ENCODE measurements at regions not wholly inside any gene's neighbourhood (a gene's known extent, or its start where the extent isn't known, plus 50 kb on each side); places are given as distances from the start of the nearest gene placed in this dataset.

DNA sequence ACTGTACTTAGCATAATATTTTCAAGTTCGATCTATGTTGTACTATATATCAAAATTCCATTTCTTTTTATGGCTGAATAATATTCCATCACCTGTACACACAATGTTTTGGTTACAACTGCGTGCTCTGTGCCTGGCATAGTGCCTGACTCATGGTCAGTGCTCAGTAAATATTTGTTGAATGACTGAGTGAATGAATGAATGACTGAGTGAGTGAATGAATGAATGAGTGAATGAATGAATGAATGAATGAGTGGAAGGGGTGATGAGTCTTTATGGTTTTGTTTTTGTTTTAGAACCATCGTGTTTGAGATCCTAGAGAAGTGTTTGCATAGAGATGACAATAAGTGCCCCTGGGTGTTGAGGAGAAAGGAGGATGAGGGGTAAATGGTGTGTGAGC is 155.3 kb downstream of the MRM1 start:
- DNase-seq (ENCODE audit: low read depth) = no peak

DNA sequence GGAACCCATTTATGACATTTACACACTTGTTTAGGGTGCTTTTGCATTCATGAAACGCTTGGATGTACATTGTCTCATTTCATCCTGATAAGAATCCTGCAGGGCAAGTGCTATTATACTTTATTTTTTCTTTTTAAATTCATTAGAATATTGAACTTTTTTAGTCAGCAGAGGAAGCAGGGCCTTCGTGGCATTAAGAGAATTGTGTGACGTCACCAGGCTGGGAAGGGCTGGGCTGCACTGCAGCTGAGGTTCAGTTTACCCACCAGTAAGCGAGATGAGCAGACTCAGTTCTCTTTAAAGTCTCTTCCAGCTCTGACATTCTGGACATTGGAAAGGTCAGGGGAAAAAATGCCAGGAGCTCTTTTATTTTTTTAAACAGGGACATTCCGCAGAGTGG is 159.0 kb downstream of the MRM1 start:
- no peak for DNase-seq (ENCODE audit: low read depth)

DNA sequence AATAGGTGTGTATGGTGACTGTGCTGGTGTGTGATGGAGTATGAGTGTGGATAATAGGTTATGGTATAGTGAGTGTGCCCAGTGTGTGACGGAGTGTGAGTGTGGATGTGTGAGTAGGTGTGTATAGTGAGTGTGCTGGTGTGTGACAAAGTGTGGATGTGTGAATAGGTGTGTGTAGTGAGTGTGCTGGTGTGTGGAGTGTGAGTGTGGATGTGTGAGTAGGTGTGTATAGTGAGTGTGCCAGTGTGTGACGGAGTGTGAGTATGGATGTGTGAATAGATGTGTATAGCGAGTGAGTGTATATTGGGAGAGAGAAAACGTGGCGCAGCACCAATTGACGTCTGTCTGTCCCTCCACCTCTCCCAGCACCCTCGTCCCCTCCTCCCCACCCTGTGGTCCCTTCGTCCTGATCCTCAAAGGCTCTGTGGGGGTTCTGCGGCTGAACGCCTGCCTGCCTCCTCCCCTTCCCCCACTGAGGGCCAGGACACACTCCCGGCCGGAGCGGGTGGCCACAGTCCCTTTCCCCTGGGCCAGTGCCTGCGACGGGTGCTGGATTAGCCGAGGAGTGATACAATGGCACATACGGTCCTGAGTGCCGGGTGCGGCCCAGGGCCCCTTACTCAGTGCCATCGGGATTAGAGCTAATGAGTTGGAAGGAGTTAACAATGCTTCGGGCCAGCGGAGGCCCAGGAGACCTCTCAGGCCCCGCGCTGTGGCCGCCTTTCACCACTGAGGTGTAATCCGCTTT is 160.0 kb downstream of the MRM1 start:
- no peak for DNase-seq (ENCODE audit: low read depth)

DNA sequence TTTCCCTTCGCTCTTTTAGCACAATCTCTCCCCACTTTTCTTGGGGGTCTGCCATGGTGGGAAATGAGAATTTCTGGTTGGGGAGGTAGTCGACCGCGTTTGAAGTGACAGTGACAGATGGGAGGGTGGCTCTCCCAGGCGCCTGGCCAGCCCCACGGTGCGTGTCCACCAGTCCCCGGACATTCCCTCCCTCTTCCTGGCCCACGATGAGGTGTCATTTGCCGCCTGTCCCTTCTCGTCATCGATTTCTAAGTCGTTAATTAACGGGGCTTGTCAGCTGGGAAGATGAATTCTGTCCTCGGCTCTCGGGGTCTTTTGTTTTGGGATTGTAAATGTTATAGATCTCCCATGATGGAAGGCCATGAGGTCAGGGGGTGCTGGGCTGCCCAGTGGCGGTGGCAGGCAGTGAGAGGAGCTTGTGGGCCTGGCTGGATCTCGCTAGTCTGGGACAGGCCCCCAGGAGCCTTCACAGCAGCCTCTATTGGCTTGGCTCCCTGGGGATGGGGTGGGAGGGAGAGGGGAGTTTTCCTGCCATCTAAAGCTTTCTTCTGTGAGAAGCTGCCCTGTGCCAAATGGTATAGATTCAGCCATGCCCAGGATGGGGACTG is 164.2 kb downstream of the MRM1 start:
- DNase-seq (ENCODE audit: low read depth) = no peak

DNA sequence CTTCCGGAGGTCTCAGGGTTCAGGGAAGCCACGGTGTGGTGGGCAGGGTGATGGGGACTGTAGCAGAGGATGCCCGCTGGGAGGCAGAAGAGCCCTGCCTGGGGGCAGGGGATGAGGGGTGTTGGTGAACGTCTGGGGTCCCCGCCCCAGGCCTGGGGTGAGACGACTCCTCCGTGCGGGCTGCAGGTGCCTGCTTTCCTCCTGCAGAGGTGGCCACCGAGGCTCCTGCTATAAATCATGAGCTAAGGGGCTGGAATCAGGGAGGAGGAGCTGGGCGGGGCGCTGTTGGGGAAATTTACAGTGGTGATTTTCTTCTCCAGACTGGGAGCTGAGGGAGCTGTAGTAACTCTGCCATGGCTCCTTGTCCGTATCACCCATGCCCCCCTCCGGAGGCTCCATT is 167.0 kb downstream of the MRM1 start:
- DNase-seq (ENCODE audit: low read depth) = no peak

DNA sequence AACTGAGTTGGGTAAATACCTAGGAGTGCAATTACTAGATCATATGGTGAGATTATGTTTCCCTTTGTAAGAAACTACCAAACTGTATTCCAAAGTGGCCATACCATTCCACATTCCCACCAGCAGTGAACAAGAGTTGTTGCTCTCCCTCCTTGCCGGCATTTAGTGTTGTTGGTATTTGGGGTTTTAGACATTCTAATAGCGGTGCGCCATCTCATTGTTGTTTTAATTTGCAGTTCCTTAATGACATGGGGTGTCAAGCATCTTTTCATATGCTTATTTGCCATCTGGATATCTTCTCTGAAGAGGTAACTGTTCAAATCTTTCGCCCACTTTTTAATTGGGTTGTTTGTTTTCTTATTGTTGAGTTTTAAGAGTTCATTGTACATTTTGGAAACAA is 164.2 kb upstream of the LHX1 start:
- DNase-seq (ENCODE audit: low read depth) = no peak

DNA sequence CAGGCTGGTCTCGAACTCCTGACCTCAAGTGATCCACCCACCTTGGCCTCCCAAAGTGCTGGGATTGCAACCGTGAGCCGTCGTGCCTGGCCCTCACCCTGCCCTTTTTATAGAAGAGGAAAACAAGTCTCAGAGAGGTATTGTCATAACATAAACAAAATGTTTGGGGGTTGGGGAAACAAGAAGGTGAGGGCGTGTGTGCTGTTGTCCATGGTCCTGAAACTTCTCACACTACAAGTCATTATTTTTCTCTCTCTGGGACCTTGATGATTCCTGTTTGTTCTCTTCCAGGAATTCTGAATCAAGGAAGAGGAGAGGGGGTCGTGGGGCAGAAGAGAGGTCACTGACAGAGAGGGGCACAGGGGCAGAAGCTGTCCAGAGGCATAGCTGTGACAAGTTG is 160.2 kb upstream of the LHX1 start:
- no peak for DNase-seq (ENCODE audit: low read depth)

DNA sequence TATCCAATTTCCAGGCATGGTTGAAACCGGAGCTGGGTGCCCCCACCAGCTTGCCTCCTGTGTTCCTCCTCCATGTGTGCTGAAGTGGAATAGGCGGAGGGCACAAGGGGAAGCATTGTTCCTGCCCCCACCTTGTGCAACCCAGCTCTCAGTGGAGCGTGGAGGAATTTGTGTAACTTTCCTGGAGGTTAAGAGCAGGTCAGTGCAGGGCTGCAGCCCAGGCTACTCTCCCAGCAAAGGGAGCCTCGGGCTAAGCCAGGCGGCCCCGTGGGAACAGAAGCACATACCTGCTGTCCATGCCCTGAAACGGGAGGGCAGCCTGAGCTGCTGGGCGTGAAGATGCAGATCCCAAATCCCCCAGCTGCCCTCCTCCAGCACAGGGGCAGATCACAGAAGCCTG is 158.8 kb upstream of the LHX1 start:
- DNase-seq (ENCODE audit: low read depth) = no peak

DNA sequence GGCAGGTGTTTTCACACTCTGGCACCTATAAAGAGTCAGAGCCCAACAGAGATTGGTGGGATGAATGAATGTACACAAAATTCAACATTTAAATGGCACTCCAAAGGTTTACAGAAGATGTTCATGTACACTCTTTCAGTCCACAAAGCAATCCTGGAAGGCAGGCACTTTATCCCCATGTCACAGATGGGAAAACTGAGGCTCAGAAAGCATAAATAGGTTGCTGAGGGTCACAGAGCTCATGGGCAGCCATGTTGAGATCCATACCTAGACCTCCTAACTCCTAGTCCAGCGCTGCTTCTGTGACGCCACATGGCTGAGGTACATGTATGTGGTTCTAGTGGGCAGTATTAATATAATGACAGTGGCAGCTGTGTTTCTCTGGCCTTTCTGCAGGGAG is 157.7 kb upstream of the LHX1 start:
- DNase-seq (ENCODE audit: low read depth) = no peak

DNA sequence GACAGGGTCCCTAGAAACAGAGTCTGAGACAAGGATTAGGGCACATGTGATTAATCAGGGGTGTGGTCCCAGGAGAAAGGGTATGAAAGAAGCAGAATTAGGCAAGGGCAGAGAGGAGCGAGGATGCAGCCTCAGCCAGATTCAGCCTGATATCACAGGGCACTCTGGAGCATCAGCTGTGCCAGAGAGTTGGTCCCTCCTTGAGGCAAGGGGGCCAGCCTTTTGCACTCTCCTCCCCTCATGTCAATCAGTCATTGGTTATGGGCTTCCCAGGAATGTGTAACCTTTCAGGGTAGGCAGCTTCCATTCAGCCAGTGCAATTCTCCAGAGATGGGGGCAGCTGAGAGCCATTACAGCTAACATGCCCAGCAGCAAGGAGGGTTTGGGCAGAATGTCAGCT is 152.6 kb upstream of the LHX1 start:
- no peak for DNase-seq (ENCODE audit: low read depth)

DNA sequence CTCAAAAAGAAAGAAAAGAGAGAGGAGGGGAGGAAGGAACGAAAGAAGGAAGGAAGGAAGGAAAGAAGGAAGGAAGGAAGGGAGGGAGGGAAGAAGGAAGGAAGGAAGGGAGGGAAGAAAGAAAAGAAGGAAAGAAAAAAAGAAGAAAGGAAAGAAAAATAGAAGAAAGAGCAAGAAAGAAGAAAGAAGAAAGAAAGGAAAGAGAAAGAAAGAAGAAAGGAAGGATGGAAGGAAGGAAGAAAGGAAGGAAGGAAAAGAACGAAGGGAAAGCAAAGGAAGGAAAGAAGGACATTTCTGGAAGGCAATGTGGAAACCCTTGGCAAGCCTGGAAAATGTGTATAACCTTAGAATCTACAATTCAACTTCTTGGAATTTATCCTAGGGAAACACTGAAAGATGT is 150.4 kb upstream of the LHX1 start:
- no peak for DNase-seq (ENCODE audit: low read depth)

DNA sequence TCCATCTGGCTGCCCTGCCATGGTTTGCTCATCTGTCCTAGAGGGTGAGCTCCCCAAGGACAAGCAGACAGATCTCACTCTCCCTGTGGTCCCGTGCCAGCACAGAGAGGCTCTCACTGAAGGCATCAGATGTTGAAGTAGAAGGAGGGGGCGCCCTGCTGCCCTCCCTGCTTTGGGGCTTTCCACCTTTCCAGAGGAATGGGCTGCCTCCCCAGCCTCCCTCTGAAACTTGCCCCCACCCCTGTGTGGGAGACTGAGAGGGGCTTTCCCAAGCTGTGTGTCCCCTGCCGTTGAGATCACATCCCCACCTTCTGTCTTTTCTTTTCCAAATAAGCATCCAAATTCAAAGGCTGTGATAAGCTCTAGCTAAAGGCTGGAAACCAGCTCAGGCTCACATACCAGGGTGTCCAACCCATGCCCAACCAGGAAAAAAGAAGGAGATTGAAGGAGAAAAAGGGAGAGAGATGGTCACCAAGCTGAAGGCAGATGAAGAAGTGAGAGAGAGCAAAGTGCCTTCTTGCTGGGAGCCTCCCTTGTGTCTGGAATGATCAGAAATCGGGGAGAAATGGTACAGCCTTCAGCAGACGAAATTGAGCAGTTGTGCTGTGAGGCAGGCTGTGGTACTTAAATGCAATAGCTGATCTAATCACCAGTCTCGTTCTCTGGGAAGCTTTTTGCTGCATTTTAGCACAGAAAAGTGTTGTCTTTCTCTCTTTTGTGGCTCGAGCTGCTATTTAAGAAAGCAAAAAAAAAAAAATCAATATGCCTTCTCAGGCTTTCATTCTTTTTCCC is 145.9 kb upstream of the LHX1 start:
- DNase-seq (ENCODE audit: low read depth) = no peak

DNA sequence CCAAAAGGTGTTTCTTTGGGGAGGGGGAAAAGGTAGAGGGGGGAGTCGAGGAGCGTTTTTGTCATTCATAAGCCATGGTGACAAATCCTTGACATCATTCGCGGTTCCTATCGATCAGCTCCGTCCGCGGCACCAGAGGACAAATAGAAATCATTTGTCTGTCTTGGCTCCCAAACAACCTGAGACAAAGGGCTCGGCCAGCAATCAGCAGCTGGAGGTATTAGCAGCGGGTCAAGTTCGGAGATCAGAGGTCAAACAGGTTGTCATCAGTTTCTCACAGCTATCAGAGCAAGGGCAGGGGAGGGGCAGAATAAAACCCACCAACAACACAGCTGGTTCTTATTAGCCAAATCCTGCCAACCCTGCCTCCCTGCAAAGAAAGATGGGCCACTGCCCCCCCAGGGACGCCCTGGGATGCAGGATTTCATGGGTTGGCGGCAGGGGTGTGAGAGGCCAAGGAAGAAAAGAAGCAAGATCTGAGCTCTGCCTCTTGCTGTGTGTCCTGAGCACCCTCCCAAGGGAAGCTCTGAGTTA is 145.3 kb upstream of the LHX1 start:
- no peak for DNase-seq (ENCODE audit: low read depth)

DNA sequence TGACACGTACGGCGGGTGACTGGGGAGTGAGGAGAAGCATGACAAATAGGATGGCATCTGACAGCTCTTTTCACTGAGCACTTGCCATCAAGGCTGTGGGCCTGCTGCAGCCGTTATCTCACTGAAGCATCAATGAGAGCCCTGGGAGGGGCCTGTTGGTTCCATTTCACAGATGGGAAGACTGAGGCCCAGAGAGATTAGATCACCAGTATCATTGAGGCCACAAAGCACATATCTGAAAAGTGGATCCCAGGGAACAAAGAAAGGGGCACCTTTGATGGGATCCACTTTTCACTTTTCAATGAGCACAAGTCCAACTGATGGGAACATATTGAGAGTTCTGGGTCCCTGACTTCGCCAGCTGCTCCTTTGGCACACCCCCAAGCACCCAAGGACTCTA is 144.4 kb upstream of the LHX1 start:
- DNase-seq (ENCODE audit: low read depth) = no peak

DNA sequence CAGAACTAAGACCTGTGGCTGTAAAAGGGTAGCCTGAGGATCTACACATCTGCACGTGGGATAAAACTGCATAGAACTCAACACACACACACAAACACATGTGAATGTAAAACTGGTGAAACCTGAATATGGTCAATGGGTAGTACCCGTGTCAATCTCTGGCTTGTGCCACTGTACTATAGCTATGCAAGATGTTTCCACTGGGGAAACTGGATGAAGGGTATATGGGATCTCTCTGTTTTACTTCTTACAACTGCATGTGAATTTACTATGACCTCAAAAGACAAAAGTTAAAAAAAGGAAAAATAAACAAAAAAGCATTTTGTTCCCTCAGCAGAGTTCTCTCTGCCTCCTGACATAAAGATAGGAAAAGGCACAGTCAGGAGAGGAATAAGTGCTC is 143.3 kb upstream of the LHX1 start:
- no peak for DNase-seq (ENCODE audit: low read depth)

DNA sequence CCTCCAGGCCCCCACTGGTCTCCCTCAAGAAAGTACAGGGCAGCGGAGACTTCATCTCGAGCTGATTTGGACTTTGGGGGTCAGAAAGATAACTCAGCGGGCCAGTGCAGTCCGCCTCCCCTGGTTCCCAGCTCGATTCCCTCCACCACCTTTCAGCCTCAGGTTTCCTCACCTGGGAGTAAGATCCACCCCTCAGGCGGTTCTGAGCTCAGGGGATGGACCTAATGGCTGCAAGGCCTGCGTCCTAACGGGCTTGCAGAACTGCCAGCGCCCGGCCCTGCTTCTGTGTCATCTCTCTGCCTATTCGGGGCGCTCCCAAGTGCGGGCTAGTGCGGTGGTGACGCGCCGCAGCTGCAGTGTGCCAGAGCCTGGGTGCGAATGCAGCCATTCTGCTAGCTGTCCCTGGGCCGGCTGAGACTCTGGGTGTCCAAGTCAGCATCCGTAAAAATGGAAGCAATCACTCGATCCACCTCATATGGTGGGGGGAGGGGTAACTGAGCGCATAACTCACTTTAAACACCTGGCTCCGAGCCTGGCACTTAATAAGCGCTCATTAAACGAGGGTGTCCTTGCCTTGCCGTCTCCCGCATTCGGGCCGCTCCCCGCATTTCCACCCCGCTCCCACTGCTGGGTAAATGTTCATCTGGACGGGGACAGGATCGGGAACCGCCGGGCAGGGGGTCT is 129.6 kb upstream of the LHX1 start:
- no peak for DNase-seq (ENCODE audit: low read depth)

DNA sequence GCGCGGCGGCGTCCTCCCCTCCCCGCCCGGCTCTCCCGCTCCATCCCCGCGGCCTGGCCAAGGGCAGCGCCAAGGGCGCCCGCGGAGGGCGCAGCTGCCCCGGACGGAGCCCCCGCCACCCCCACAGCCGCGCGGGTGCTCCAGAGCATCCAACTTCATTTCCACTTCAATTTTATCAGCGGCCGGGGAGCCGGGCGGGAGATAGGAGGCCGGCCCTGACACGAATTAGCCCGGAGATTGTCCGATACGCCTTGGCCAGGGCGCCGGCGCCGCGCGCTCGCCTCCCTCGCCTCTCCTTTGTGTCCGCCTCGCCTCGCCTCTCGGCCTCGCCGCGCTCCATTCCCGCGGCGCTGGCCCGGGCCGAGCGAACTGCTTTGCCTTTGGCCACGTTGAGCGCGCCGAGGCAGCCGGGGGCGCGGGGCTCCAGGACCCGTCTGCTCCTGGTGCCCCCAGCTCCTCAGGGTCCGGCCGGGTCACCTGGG is 129.1 kb upstream of the LHX1 start:
- no peak for DNase-seq (ENCODE audit: low read depth)

DNA sequence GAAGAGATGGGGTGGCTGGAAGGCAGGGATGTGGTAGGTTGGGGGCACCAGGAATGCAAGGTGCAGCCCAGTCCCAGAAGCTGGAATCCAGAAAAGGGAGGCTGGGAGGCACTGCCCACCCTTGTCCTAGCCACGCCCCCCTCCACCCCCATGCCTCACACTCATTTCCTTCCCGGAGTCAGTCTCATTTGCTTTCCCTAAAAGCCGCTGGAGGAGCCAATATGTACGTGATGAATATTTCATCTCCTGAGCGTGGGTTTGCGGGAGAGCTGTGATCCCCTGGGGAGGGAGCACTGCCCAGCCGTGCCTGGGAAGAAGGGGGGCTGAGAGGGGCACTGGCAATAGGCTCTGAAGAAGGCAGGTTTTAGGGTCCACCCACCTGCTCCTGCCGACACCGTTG is 124.5 kb upstream of the LHX1 start:
- no peak for DNase-seq (ENCODE audit: low read depth)

DNA sequence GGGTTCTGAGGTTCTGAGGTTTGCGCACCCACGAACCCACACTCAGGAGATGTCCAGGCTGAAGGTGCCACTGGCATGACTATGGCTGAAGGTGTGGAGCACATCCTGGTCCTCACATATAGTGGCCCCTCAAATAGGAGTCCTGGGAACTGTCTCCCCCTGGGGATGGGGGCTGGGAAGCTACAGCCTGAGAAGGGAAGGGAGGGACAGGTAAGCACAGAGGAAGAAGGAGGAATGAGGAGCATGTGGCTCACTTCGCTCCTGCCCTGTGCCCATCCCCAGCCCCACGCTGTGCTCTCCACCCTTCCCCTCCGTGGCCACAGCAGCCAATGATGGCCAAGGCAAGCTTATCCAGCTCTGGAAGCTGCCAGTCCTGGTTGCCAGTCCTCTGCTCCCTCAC is 123.9 kb upstream of the LHX1 start:
- no peak for DNase-seq (ENCODE audit: low read depth)

DNA sequence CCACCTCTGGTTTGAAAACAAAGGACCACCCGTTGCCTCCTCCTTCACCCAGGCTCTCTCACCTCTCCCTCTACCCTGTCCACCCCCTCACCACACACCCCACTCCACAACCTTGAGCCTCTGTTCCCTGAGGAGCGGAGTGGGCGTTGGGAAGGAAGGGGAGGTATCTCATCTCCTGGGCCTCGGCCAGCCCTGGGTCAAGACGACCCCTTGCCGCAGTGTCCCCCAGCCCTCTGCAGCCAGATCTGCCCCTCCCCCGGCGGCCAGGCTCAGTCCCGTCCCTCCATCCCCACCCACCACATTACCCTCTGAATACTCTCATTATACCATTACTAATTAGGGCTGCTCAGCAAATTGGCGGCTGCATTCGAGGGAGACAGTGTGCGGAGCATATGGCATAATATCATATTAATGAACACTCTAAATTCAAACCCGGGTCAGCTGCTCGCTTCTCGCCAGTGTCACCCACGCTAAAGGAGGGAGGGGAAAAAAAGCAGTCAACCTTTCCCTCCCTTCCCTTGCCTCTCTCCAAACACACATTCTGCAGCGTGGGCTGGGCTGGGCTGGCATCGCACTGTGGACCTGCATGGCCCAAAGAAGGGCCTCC is 123.2 kb upstream of the LHX1 start:
- DNase-seq (ENCODE audit: low read depth) = no peak

DNA sequence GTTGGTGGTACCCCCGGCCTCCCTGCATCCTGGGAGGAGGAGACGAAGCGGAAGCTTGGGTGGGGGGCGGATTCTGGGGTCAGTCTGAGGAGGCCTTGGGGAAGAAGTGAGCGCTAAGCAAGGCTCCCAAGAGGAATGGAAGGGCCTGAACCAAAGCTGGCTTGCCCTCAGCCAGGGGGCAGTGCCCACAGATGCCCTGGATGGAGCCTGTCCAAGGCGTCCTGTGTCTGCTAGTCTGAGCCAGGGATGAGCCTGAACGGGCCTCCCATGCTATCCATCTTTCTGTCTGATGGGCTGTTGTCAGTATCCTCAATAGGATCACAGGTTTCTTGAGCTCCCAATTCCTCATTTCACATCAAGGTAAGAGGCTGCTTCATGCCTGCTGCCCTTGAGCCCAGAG is 122.3 kb upstream of the LHX1 start:
- DNase-seq (ENCODE audit: low read depth) = no peak

Measured in forelimb muscle (tissue), 1 donor.